H1 (cell line): ENCODE measurements at regions not wholly inside any gene's neighbourhood (a gene's known extent, or its start where the extent isn't known, plus 50 kb on each side); places are given as distances from the start of the nearest gene placed in this dataset.

Source experiments
- CREB1 ChIP-seq: IDR thresholded peaks from 2 replicates; pipeline ENCODE4 v1.6.1; 2012; ENCODE audit warnings: inconsistent platforms
- EP300 ChIP-seq, 2 experiments: IDR thresholded peaks; 1 replicate in 1 of 2; 2 replicates in 1 of 2; pipeline ENCODE4 v1.6.1; 2011 to 2012; ENCODE audit warnings: low read depth in 2 of 2, low read length in 2 of 2, mild to moderate bottlenecking in 2 of 2, borderline replicate concordance in 1 of 2, inconsistent platforms in 1 of 2, moderate library complexity in 1 of 2
- GABPA ChIP-seq: IDR thresholded peaks from 2 replicates; pipeline ENCODE4 v1.6.1; 2011; ENCODE audit warnings: mild to moderate bottlenecking, low read length, moderate library complexity, borderline replicate concordance; ENCODE audit not compliant: insufficient read depth
- JUND ChIP-seq: IDR thresholded peaks from 2 replicates; pipeline ENCODE4 v1.6.1; 2011; ENCODE audit warnings: mild to moderate bottlenecking, improper control_type of control experiment, low read length
- MAX ChIP-seq: IDR thresholded peaks from 2 replicates; pipeline ENCODE4 v1.6.1; 2012; ENCODE audit warnings: inconsistent platforms
- POLR2AphosphoS5 ChIP-seq: IDR thresholded peaks from 2 replicates; pipeline ENCODE4 v1.6.1; 2011; ENCODE audit warnings: low read depth, low read length
- RFX5 ChIP-seq: IDR thresholded peaks from 2 replicates; pipeline ENCODE4 v1.6.1; 2011; ENCODE audit warnings: low read depth, low read length, improper control_type of control experiment, borderline replicate concordance
- RNF2 ChIP-seq: fragments of 200-900, 300-1000 bp; sonication (generic); IDR thresholded peaks from 2 replicates; pipeline ENCODE4 v1.7.1; 2016; ENCODE audit warnings: borderline replicate concordance, low read depth, mild to moderate bottlenecking, antibody characterized with exemption, low read length; ENCODE audit not compliant: poor library complexity, severe bottlenecking; ENCODE audit errors: missing control alignments
- SIN3A ChIP-seq, 2 experiments: IDR thresholded peaks in 1 of 2; conservative IDR thresholded peaks in 1 of 2; 2 replicates each; pipeline ENCODE4 v1.6.1; 2011 to 2012; ENCODE audit warnings: low read length in 2 of 2, improper control_type of control experiment in 1 of 2, low read depth in 1 of 2, mild to moderate bottlenecking in 1 of 2
- TF ChIP-seq, protein P1 (sequence below), 3 experiments: IDR thresholded peaks; 1 replicate in 2 of 3; 2 replicates in 1 of 3; pipeline versions ENCODE4 v1.5.1 to v1.6.1; 2011; ENCODE audit warnings: low read length in 3 of 3, mild to moderate bottlenecking in 3 of 3, inconsistent platforms in 2 of 3, low read depth in 1 of 3, moderate library complexity in 1 of 3; ENCODE audit not compliant: insufficient read depth in 1 of 3; ENCODE audit errors: control extremely low read depth in 1 of 3
- TF ChIP-seq, protein P2 (sequence below): IDR thresholded peaks from 2 replicates; pipeline ENCODE4 v1.6.1; 2011; ENCODE audit warnings: low read length, improper control_type of control experiment

DNA sequence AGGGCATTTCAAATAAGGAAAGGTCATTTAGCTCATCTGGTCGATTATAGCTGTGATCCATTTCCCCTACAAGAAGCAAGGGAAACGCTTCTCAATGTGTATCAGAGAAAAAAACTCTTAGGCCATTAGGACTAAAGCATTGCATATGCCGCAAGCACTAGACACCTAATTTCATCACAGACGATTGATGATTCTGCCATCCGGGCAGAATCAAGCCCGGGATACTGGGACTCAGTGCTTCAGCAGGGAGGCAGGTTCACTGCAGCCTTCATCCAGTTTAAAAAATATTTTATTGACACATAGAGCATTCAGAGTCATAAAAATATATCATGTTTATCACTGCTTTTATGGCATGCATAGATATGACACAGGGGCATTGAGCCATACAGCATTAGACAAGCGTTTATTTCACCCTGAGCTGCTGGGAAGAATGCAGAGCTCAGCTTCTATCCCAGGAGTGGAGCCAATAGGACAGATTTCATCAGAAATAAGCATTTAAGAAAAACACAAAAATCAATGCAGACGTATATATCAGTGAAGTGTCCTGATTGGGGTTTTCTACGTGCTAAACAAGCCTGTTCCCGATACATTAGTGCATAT lies 806.9 kb downstream of the GALC start:
- TF ChIP-seq RFX5 (no peak), CREB1 (no peak), RNF2 (no peak), GABPA (no peak), MAX (no peak), EP300 (IDR thresholded peaks at IDR 0.05; ENCODE audit: borderline replicate concordance in 1 of 2, low read depth in 2 of 2, low read length in 2 of 2) (no peak), POLR2AphosphoS5 (no peak), SIN3A (conservative IDR thresholded peaks at IDR 0.05 in 1 of 2, IDR thresholded peaks at IDR 0.05 in 1 of 2; ENCODE audit: low read depth in 1 of 2, low read length in 2 of 2) (no peak), JUND (no peak)
- TF ChIP-seq, protein P1, sequence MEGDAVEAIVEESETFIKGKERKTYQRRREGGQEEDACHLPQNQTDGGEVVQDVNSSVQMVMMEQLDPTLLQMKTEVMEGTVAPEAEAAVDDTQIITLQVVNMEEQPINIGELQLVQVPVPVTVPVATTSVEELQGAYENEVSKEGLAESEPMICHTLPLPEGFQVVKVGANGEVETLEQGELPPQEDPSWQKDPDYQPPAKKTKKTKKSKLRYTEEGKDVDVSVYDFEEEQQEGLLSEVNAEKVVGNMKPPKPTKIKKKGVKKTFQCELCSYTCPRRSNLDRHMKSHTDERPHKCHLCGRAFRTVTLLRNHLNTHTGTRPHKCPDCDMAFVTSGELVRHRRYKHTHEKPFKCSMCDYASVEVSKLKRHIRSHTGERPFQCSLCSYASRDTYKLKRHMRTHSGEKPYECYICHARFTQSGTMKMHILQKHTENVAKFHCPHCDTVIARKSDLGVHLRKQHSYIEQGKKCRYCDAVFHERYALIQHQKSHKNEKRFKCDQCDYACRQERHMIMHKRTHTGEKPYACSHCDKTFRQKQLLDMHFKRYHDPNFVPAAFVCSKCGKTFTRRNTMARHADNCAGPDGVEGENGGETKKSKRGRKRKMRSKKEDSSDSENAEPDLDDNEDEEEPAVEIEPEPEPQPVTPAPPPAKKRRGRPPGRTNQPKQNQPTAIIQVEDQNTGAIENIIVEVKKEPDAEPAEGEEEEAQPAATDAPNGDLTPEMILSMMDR (IDR thresholded peaks at IDR 0.05; ENCODE audit: control extremely low read depth in 1 of 3, insufficient read depth in 1 of 3, low read depth in 1 of 3, low read length in 3 of 3), result no peak
- TF ChIP-seq, protein P2, sequence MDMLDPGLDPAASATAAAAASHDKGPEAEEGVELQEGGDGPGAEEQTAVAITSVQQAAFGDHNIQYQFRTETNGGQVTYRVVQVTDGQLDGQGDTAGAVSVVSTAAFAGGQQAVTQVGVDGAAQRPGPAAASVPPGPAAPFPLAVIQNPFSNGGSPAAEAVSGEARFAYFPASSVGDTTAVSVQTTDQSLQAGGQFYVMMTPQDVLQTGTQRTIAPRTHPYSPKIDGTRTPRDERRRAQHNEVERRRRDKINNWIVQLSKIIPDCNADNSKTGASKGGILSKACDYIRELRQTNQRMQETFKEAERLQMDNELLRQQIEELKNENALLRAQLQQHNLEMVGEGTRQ, result no peak
